DND-41 (cell line): ENCODE measurements at regions not wholly inside any gene's neighbourhood (a gene's known extent, or its start where the extent isn't known, plus 50 kb on each side); places are given as distances from the start of the nearest gene placed in this dataset.
"Not testable (repeated sequence)": the region's sequence is repeated elsewhere in the genome, so short reads cannot be mapped to it uniquely, and the experiment has no call there.

Experiments
- ATAC-seq: fragments of 200-7000 bp; cut with Tn5 transposase; 3 replicates; pipeline ENCODE4 v1.9.1; 2021; ENCODE audit warnings: low read depth; ENCODE audit not compliant: insufficient read depth
- DNase-seq: peaks from one replicate; pipeline ENCODE4 v3.0.0-alpha.2; 2020
- H2AFZ ChIP-seq: 2 replicates; pipeline ENCODE4 v1.6.0; 2012; ENCODE audit warnings: low read depth, low read length
- H3K27ac ChIP-seq: 2 replicates; pipeline ENCODE4 v1.5.1; 2012; ENCODE audit warnings: low read length, inconsistent platforms
- H3K27me3 ChIP-seq: fragments of 200-600 bp; sonication (generic); 2 replicates; pipeline ENCODE4 v1.6.0; 2012; ENCODE audit warnings: low read length, mild to moderate bottlenecking, inconsistent platforms; ENCODE audit not compliant: insufficient read depth, poor library complexity
- H3K36me3 ChIP-seq: 2 replicates; pipeline ENCODE4 v1.5.1; 2012; ENCODE audit warnings: low read length, inconsistent platforms; ENCODE audit not compliant: insufficient read depth
- H3K4me1 ChIP-seq: 2 replicates; pipeline ENCODE4 v1.5.1; 2012; ENCODE audit warnings: mild to moderate bottlenecking, low read length; ENCODE audit not compliant: insufficient read depth
- H3K4me2 ChIP-seq: 2 replicates; pipeline ENCODE4 v1.6.0; 2012; ENCODE audit warnings: mild to moderate bottlenecking, moderate library complexity, low read length, inconsistent platforms; ENCODE audit not compliant: insufficient read depth
- H3K4me3 ChIP-seq, 2 experiments: fragments of 200-600 bp in 1 of 2; shearing (Covaris generic) in 1 of 2; 2 replicates each; pipeline ENCODE4 v1.5.1; 2012 to 2016; ENCODE audit warnings: inconsistent platforms in 2 of 2, low read length in 2 of 2, mild to moderate bottlenecking in 2 of 2, low read depth in 1 of 2, moderate library complexity in 1 of 2
- H3K79me2 ChIP-seq: 2 replicates; pipeline ENCODE4 v1.6.0; 2012; ENCODE audit warnings: low read length, inconsistent platforms; ENCODE audit not compliant: insufficient read depth
- H3K9ac ChIP-seq: 2 replicates; pipeline ENCODE4 v1.6.0; 2012; ENCODE audit warnings: low read depth, mild to moderate bottlenecking, inconsistent platforms, low read length, moderate library complexity
- H3K9me3 ChIP-seq: 2 replicates; pipeline ENCODE4 v1.5.1; 2012; ENCODE audit warnings: low read length, moderate library complexity, mild to moderate bottlenecking, inconsistent platforms; ENCODE audit not compliant: insufficient read depth, severe bottlenecking
- H4K20me1 ChIP-seq: 2 replicates; pipeline ENCODE4 v1.6.0; 2012; ENCODE audit warnings: low read length; ENCODE audit not compliant: insufficient read depth
- EZH2 ChIP-seq: IDR thresholded peaks from 3 replicates; pipeline ENCODE4 v1.6.1; 2012; ENCODE audit warnings: borderline replicate concordance, low read depth, mild to moderate bottlenecking, moderate library complexity, low read length, inconsistent platforms; ENCODE audit not compliant: severe bottlenecking
- TF ChIP-seq, protein P1 (sequence below): IDR thresholded peaks from 2 replicates; pipeline ENCODE4 v1.5.1; 2012; ENCODE audit warnings: borderline replicate concordance, low read length, moderate library complexity, mild to moderate bottlenecking; ENCODE audit not compliant: poor library complexity, severe bottlenecking; ENCODE audit errors: extremely low read depth

DNA sequence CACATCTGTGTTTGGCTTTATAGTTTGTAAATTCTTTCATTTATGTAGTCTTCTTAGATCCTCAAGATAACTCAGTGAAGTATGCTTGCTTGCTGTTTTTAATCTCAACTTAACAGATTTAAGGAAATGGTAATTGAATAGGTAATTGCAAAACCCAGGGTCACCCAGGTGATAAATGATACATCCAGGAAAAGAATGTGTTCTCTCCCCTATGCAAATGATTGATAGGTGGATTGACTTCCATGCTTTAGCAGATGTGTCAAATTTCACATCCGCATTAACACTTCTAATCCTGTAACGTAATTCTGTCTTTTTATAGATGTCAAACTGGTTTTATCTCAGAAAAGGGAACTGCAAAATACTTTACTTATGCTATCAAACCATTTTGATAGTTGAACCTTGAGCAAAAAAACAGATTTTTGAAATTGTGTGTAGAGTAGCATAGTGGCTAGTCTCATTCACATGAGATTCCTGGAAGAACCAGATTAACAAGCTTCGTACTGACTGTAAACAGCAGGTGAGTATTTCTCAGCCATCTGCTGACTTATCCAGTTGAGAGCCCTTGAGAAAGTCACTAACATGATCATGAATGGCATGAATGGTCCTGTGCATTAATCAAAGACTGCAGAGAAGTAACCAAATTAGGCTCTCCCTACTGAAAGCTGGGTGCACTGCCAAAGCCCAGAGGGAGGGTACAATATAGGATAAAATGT is 86.7 kb upstream of the PAM start:
- ATAC-seq (no peak), DNase-seq (no peak)
- no peaks in the 10 kb centered on the region for H3K79me2 ChIP-seq
- TF ChIP-seq, protein P1, sequence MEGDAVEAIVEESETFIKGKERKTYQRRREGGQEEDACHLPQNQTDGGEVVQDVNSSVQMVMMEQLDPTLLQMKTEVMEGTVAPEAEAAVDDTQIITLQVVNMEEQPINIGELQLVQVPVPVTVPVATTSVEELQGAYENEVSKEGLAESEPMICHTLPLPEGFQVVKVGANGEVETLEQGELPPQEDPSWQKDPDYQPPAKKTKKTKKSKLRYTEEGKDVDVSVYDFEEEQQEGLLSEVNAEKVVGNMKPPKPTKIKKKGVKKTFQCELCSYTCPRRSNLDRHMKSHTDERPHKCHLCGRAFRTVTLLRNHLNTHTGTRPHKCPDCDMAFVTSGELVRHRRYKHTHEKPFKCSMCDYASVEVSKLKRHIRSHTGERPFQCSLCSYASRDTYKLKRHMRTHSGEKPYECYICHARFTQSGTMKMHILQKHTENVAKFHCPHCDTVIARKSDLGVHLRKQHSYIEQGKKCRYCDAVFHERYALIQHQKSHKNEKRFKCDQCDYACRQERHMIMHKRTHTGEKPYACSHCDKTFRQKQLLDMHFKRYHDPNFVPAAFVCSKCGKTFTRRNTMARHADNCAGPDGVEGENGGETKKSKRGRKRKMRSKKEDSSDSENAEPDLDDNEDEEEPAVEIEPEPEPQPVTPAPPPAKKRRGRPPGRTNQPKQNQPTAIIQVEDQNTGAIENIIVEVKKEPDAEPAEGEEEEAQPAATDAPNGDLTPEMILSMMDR, result no peak
- no peak for TF ChIP-seq EZH2
- no peak overlapping the region for H2AFZ ChIP-seq
- no peak overlapping the region for H3K9ac ChIP-seq
- no peaks in the 10 kb centered on the region for H3K36me3 ChIP-seq
- H3K4me2 ChIP-seq, result no peak overlapping the region
- no peaks in the 10 kb centered on the region for H3K4me1 ChIP-seq
- H3K9me3 ChIP-seq, result no peaks in the 10 kb centered on the region
- no peak overlapping the region for H3K27ac ChIP-seq
- H3K4me3 ChIP-seq, result no peak overlapping the region
- H3K27me3 ChIP-seq, result no peaks in the 10 kb centered on the region
- H4K20me1 ChIP-seq, result no peaks in the 10 kb centered on the region

DNA sequence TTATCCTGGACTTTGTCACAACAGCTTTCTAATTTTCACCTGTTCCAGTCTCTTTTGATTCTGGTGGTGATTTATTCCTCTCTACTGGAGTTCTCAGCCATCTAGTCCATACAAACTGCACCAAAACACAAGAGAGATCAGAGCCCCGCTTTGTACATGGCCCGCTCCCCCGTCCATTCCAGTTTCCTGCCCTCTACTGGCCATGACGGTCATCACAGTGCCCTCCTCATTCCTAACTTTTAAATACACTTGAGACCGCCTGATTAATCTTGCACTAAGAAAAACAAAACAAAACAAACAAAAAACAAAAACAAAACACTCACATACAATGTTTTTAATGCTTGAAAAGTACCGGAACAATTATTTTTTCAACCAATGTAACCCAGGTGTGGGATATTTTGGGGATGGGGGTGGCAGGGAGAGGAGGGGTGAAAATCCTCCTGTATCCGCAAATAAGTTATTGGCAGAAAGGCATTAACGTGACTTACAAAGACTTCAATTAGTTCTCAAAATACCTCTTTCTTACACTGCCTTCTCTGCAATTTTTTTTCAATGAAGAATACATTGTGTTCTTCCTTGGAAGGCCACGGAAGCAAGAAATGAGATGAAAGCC is 84.8 kb upstream of the PAM start:
- no peak for DNase-seq
- no peak overlapping the region for H3K9ac ChIP-seq

DNA sequence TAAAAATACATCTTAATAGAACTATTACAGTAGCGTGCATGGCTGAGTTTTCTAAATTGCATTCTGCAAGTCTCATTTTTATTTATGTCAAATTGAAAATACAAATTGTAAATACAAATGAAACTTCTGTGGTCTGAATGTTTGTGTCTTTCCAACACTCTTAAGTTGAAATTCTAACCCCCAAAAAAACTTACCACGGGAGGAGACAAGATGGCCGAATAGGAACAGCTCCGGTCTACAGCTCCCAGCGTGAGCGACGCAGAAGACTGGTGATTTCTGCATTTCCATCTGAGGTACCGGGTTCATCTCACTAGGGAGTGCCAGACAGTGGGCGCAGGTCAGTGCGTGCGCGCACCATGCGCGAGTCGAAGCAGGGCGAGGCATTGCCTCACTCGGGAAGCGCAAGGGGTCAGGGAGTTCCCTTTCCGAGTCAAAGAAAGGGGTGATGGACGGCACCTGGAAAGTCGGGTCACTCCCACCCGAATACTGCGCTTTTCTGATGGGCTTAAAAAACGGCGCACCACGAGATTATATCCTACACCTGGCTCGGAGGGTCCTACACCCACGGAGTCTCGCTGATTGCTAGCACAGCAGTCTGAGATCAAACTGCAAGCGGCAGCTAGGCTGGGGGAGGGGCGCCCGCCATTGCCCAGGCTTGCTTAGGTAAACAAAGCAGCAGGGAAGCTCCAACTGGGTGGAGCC is 83.9 kb upstream of the PAM start:
- not testable (repeated sequence) for H3K4me2 ChIP-seq, H3K27ac ChIP-seq, H3K79me2 ChIP-seq, H3K27me3 ChIP-seq, H3K4me1 ChIP-seq, H3K36me3 ChIP-seq, H3K4me3 ChIP-seq, H3K9ac ChIP-seq, H4K20me1 ChIP-seq, DNase-seq, H2AFZ ChIP-seq, H3K9me3 ChIP-seq, ATAC-seq

More for the DNA sequence above, 84.8 kb upstream of the PAM start:
- H3K9me3 ChIP-seq, result no peaks in the 10 kb centered on the region
- no peak overlapping the region for H3K4me2 ChIP-seq
- H3K79me2 ChIP-seq, result no peaks in the 10 kb centered on the region
- TF ChIP-seq EZH2, result no peak
- TF ChIP-seq, protein P1, result peak; percentile 53
- 0 out of 3 replicates have a peak, but pooled peaks have one; percentile 54 for ATAC-seq
- no peaks in the 10 kb centered on the region for H3K36me3 ChIP-seq
- H2AFZ ChIP-seq, result no peak overlapping the region
- no peaks in the 10 kb centered on the region for H3K4me1 ChIP-seq
- H4K20me1 ChIP-seq, result no peaks in the 10 kb centered on the region
- no peaks in the 10 kb centered on the region for H3K27me3 ChIP-seq
- no peak overlapping the region for H3K27ac ChIP-seq
- H3K4me3 ChIP-seq, result no peak overlapping the region
